Stromal cell of bone marrow (primary cell): ENCODE measurements at regions not wholly inside any gene's neighbourhood (a gene's known extent, or its start where the extent isn't known, plus 50 kb on each side); places are given as distances from the start of the nearest gene placed in this dataset.

Experiments used
- DNase-seq: peaks from one replicate; pipeline ENCODE4 v3.0.0-alpha.2; 2012; ENCODE audit warnings: low read depth

- no peak for DNase-seq
Measured at GRCh38 chr1:29967261-29967660, 730.9 kb downstream of the PTPRU start.

GRCh38 chr1:29966526-29967045 lies 730.3 kb downstream of the PTPRU start:
- DNase-seq = no peak

- no peak for DNase-seq
Measured at GRCh38 chr1:29964718-29965533, 728.6 kb downstream of the PTPRU start.

GRCh38 chr1:29963946-29964345 lies 727.6 kb downstream of the PTPRU start:
- DNase-seq = no peak

GRCh38 chr1:29962831-29963247 lies 726.5 kb downstream of the PTPRU start:
- no peak for DNase-seq

GRCh38 chr1:29962336-29962735 lies 726.0 kb downstream of the PTPRU start:
- DNase-seq = no peak

- DNase-seq = no peak
Measured at GRCh38 chr1:29961293-29962059, 725.2 kb downstream of the PTPRU start.

GRCh38 chr1:29960876-29961275 lies 724.6 kb downstream of the PTPRU start:
- DNase-seq = no peak

- no peak for DNase-seq
Measured at GRCh38 chr1:29960156-29960755, 723.9 kb downstream of the PTPRU start.

- DNase-seq = no peak
Measured at GRCh38 chr1:29959356-29959755, 723.0 kb downstream of the PTPRU start.

GRCh38 chr1:29958271-29958670 lies 721.9 kb downstream of the PTPRU start:
- DNase-seq = no peak

- no peak for DNase-seq
Measured at GRCh38 chr1:29956349-29957030, 720.2 kb downstream of the PTPRU start.

- no peak for DNase-seq
Measured at GRCh38 chr1:29954591-29954990, 718.3 kb downstream of the PTPRU start.

- no peak for DNase-seq
Measured at GRCh38 chr1:29953961-29954360, 717.6 kb downstream of the PTPRU start.

- no peak for DNase-seq
Measured at GRCh38 chr1:29949676-29950075, 713.4 kb downstream of the PTPRU start.

GRCh38 chr1:29948581-29948980 lies 712.3 kb downstream of the PTPRU start:
- DNase-seq = no peak

- DNase-seq = no peak
Measured at GRCh38 chr1:29946057-29946456, 709.7 kb downstream of the PTPRU start.

GRCh38 chr1:29945426-29945825 lies 709.1 kb downstream of the PTPRU start:
- no peak for DNase-seq

GRCh38 chr1:29944253-29944905 lies 708.1 kb downstream of the PTPRU start:
- no peak for DNase-seq

GRCh38 chr1:29943034-29943433 lies 706.7 kb downstream of the PTPRU start:
- DNase-seq = no peak

GRCh38 chr1:29939079-29939478 lies 702.8 kb downstream of the PTPRU start:
- DNase-seq = no peak

GRCh38 chr1:29937356-29937755 lies 701.0 kb downstream of the PTPRU start:
- DNase-seq = no peak
